Liver (tissue), 3 donors: ENCODE measurements at regions not wholly inside any gene's neighbourhood (a gene's known extent, or its start where the extent isn't known, plus 50 kb on each side); places are given as distances from the start of the nearest gene placed in this dataset.

ENCODE experiments used
- FOXA1 ChIP-seq: IDR thresholded peaks from 2 replicates; pipeline ENCODE4 v1.6.1; 2016; ENCODE audit warnings: antibody characterized with exemption
- GABPA ChIP-seq, 2 donors: IDR thresholded peaks in 1 of 2; conservative IDR thresholded peaks in 1 of 2; 2 replicates each; pipeline ENCODE4 v1.6.1; 2016; ENCODE audit warnings: antibody characterized with exemption in 2 of 2, mild to moderate bottlenecking in 1 of 2, moderate library complexity in 1 of 2
- JUND ChIP-seq, 2 donors: IDR thresholded peaks; 2 replicates each; pipeline ENCODE4 v1.6.1; 2016; ENCODE audit warnings: antibody characterized with exemption in 2 of 2
- MAX ChIP-seq: IDR thresholded peaks from 2 replicates; pipeline ENCODE4 v1.6.1; 2016; ENCODE audit warnings: antibody characterized with exemption
- NR2F2 ChIP-seq: IDR thresholded peaks from 2 replicates; pipeline ENCODE4 v1.6.1; 2016; ENCODE audit warnings: antibody characterized with exemption
- RAD21 ChIP-seq, 2 donors: IDR thresholded peaks; 2 replicates each; pipeline ENCODE4 v1.6.1; 2016; ENCODE audit warnings: antibody characterized with exemption in 2 of 2, mild to moderate bottlenecking in 2 of 2
- RXRA ChIP-seq, 2 donors: IDR thresholded peaks; 2 replicates each; pipeline ENCODE4 v1.6.1; 2017 to 2018; ENCODE audit warnings: antibody characterized with exemption in 2 of 2, mild to moderate bottlenecking in 1 of 2
- TAF1 ChIP-seq: conservative IDR thresholded peaks from 2 replicates; pipeline ENCODE4 v1.6.1; 2016; ENCODE audit warnings: antibody characterized with exemption, mild to moderate bottlenecking
- TF ChIP-seq, protein P1 (sequence below): IDR thresholded peaks from 2 replicates; pipeline ENCODE4 v1.6.1; 2016; ENCODE audit warnings: antibody characterized with exemption
- TF ChIP-seq, protein P2 (sequence below): IDR thresholded peaks from 2 replicates; pipeline ENCODE4 v1.6.1; 2016; ENCODE audit warnings: antibody characterized with exemption
- TF ChIP-seq, protein P3 (sequence below): fragments of 150-350 bp; IDR thresholded peaks from 2 replicates; pipeline ENCODE4 v1.5.1; 2017; ENCODE audit warnings: improper control_type of control experiment, low read depth, low read length; ENCODE audit not compliant: missing input control
- TF ChIP-seq, protein P4 (sequence below): IDR thresholded peaks from 2 replicates; pipeline ENCODE4 v1.6.1; 2016; ENCODE audit warnings: antibody characterized with exemption, mild to moderate bottlenecking
- donor health status: healthy.
- donor health status: healthy.

GRCh38 chr4:71872767-71873415, 89.0 kb upstream of the GC start:
- TF ChIP-seq, protein P1, sequence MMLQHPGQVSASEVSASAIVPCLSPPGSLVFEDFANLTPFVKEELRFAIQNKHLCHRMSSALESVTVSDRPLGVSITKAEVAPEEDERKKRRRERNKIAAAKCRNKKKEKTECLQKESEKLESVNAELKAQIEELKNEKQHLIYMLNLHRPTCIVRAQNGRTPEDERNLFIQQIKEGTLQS, result no peak
- TF ChIP-seq TAF1 (no peak), RAD21 (IDR thresholded peaks at IDR 0.05) (no peak), MAX (no peak), JUND (IDR thresholded peaks at IDR 0.05) (no peak), GABPA (IDR thresholded peaks at IDR 0.05 in 1 of 2, conservative IDR thresholded peaks at IDR 0.05 in 1 of 2) (no peak), NR2F2 (no peak), FOXA1 (no peak), RXRA (IDR thresholded peaks at IDR 0.05) (no peak)
- TF ChIP-seq, protein P2, sequence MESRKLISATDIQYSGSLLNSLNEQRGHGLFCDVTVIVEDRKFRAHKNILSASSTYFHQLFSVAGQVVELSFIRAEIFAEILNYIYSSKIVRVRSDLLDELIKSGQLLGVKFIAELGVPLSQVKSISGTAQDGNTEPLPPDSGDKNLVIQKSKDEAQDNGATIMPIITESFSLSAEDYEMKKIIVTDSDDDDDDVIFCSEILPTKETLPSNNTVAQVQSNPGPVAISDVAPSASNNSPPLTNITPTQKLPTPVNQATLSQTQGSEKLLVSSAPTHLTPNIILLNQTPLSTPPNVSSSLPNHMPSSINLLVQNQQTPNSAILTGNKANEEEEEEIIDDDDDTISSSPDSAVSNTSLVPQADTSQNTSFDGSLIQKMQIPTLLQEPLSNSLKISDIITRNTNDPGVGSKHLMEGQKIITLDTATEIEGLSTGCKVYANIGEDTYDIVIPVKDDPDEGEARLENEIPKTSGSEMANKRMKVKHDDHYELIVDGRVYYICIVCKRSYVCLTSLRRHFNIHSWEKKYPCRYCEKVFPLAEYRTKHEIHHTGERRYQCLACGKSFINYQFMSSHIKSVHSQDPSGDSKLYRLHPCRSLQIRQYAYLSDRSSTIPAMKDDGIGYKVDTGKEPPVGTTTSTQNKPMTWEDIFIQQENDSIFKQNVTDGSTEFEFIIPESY, result no peak
- TF ChIP-seq, protein P3, sequence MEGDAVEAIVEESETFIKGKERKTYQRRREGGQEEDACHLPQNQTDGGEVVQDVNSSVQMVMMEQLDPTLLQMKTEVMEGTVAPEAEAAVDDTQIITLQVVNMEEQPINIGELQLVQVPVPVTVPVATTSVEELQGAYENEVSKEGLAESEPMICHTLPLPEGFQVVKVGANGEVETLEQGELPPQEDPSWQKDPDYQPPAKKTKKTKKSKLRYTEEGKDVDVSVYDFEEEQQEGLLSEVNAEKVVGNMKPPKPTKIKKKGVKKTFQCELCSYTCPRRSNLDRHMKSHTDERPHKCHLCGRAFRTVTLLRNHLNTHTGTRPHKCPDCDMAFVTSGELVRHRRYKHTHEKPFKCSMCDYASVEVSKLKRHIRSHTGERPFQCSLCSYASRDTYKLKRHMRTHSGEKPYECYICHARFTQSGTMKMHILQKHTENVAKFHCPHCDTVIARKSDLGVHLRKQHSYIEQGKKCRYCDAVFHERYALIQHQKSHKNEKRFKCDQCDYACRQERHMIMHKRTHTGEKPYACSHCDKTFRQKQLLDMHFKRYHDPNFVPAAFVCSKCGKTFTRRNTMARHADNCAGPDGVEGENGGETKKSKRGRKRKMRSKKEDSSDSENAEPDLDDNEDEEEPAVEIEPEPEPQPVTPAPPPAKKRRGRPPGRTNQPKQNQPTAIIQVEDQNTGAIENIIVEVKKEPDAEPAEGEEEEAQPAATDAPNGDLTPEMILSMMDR, result no peak
- TF ChIP-seq, protein P4, sequence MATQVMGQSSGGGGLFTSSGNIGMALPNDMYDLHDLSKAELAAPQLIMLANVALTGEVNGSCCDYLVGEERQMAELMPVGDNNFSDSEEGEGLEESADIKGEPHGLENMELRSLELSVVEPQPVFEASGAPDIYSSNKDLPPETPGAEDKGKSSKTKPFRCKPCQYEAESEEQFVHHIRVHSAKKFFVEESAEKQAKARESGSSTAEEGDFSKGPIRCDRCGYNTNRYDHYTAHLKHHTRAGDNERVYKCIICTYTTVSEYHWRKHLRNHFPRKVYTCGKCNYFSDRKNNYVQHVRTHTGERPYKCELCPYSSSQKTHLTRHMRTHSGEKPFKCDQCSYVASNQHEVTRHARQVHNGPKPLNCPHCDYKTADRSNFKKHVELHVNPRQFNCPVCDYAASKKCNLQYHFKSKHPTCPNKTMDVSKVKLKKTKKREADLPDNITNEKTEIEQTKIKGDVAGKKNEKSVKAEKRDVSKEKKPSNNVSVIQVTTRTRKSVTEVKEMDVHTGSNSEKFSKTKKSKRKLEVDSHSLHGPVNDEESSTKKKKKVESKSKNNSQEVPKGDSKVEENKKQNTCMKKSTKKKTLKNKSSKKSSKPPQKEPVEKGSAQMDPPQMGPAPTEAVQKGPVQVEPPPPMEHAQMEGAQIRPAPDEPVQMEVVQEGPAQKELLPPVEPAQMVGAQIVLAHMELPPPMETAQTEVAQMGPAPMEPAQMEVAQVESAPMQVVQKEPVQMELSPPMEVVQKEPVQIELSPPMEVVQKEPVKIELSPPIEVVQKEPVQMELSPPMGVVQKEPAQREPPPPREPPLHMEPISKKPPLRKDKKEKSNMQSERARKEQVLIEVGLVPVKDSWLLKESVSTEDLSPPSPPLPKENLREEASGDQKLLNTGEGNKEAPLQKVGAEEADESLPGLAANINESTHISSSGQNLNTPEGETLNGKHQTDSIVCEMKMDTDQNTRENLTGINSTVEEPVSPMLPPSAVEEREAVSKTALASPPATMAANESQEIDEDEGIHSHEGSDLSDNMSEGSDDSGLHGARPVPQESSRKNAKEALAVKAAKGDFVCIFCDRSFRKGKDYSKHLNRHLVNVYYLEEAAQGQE, result no peak
